NCI-H446 treated with DMSO at 0.1 percent for 48 hours (cell line): ENCODE measurements at regions not wholly inside any gene's neighbourhood (a gene's known extent, or its start where the extent isn't known, plus 50 kb on each side); places are given as distances from the start of the nearest gene placed in this dataset.

Experiments used
- DNase-seq: peaks from one replicate; lab custom pipeline; 2025; lab: John Stamatoyannopoulos, UW

- no peak for DNase-seq
These were observed 52.1 kb upstream of the HTATIP2 start for GRCh38 chr11:20311444-20311843.

GRCh38 chr11:20310596-20311394 is 52.7 kb upstream of the HTATIP2 start:
- DNase-seq = no peak

- no peak for DNase-seq
These were observed 53.4 kb upstream of the HTATIP2 start for GRCh38 chr11:20310137-20310536.

- DNase-seq = no peak
These were observed 54.1 kb upstream of the HTATIP2 start for GRCh38 chr11:20309231-20310025.

GRCh38 chr11:20308601-20309000 is 54.9 kb upstream of the HTATIP2 start:
- no peak for DNase-seq

- peak; percentile 6 for DNase-seq
These were observed 60.0 kb upstream of the HTATIP2 start for GRCh38 chr11:20303391-20303965.

GRCh38 chr11:20293992-20294391 is 69.5 kb upstream of the HTATIP2 start:
- no peak for DNase-seq

GRCh38 chr11:20293531-20293930 is 70.0 kb upstream of the HTATIP2 start:
- no peak for DNase-seq

GRCh38 chr11:20289732-20290131 is 73.8 kb upstream of the HTATIP2 start:
- DNase-seq = no peak

- no peak for DNase-seq
These were observed 80.0 kb upstream of the HTATIP2 start for GRCh38 chr11:20283475-20283874.

GRCh38 chr11:20278727-20279126 is 84.8 kb upstream of the HTATIP2 start:
- DNase-seq = no peak

GRCh38 chr11:20277014-20277413 is 86.5 kb upstream of the HTATIP2 start:
- no peak for DNase-seq

- no peak for DNase-seq
These were observed 87.2 kb upstream of the HTATIP2 start for GRCh38 chr11:20275987-20276965.

GRCh38 chr11:20274031-20274430 is 89.5 kb upstream of the HTATIP2 start:
- no peak for DNase-seq

GRCh38 chr11:20261526-20261925 is 101.3 kb upstream of the DBX1 start:
- no peak for DNase-seq

- no peak for DNase-seq
These were observed 100.0 kb upstream of the DBX1 start for GRCh38 chr11:20260307-20260706.

GRCh38 chr11:20259506-20259905 is 99.2 kb upstream of the DBX1 start:
- no peak for DNase-seq

- peak; percentile 83 for DNase-seq
These were observed 98.2 kb upstream of the DBX1 start for GRCh38 chr11:20258376-20258895.

- no peak for DNase-seq
These were observed 96.7 kb upstream of the DBX1 start for GRCh38 chr11:20256925-20257324.

GRCh38 chr11:20253796-20254195 is 93.5 kb upstream of the DBX1 start:
- DNase-seq = no peak

GRCh38 chr11:20251496-20251895 is 91.2 kb upstream of the DBX1 start:
- no peak for DNase-seq
